Esophagus muscularis mucosa (tissue), 4 donors: ENCODE measurements at regions not wholly inside any gene's neighbourhood (a gene's known extent, or its start where the extent isn't known, plus 50 kb on each side); places are given as distances from the start of the nearest gene placed in this dataset.

Source experiments
- DNase-seq: peaks from one replicate; pipeline ENCODE4 v3.0.0-alpha.2; 2017; ENCODE audit errors: extremely low spot score
- H3K27ac ChIP-seq, 4 donors: fragments of 200-600 bp; sonication (generic); replicated peaks in 1 of 4; 1 replicate in 3 of 4; 2 replicates in 1 of 4; pipeline ENCODE4 v1.5.1; 2016 to 2019; ENCODE audit warnings: mild to moderate bottlenecking in 1 of 4
- H3K27me3 ChIP-seq, 4 donors: fragments of 200-600 bp; sonication (generic); one replicate each; pipeline versions ENCODE4 v1.5.1 to v1.6.0; 2016 to 2019
- H3K36me3 ChIP-seq, 4 donors: fragments of 200-600 bp; sonication (generic); one replicate each; pipeline ENCODE4 v1.5.1; 2016 to 2019
- H3K4me1 ChIP-seq, 4 donors: fragments of 200-600 bp; sonication (generic); one replicate each; pipeline ENCODE4 v1.5.1; 2016 to 2019
- H3K4me3 ChIP-seq, 4 donors: fragments of 200-600 bp; sonication (generic); 1 replicate in 2 of 4; 2 replicates in 2 of 4; pipeline ENCODE4 v1.5.1; 2016 to 2019; ENCODE audit warnings: mild to moderate bottlenecking in 4 of 4, moderate library complexity in 1 of 4
- H3K9me3 ChIP-seq, 4 donors: fragments of 200-600 bp; sonication (generic); 1 replicate in 3 of 4; 2 replicates in 1 of 4; pipeline ENCODE4 v1.5.1; 2016 to 2019
- CTCF ChIP-seq, 3 experiments: fragments of 200-600 bp in 2 of 3; fragments of 450-650 bp in 1 of 3; sonication (generic) in 2 of 3; IDR thresholded peaks; one replicate each; pipeline ENCODE4 v1.5.1; 2017 to 2019; ENCODE audit warnings: antibody characterized with exemption in 3 of 3, mild to moderate bottlenecking in 2 of 3, moderate library complexity in 1 of 3
- EP300 ChIP-seq: sonication (generic); formaldehyde crosslinking; IDR thresholded peaks from one replicate; pipeline ENCODE4 v1.6.1; 2017; ENCODE audit warnings: antibody characterized with exemption
- POLR2A ChIP-seq: fragments of 450-650 bp; IDR thresholded peaks from one replicate; pipeline ENCODE4 v1.6.1; 2017; ENCODE audit warnings: antibody characterized with exemption, moderate library complexity, mild to moderate bottlenecking, low read depth
- POLR2AphosphoS5 ChIP-seq, 2 donors: sonication (generic); formaldehyde crosslinking; IDR thresholded peaks; one replicate each; pipeline ENCODE4 v1.6.1; 2017; ENCODE audit warnings: antibody characterized with exemption in 2 of 2
- WGBS: methylation state at CpG from one replicate; pipeline ENCODE4 v1.1.5; 2018; 5-methylcytosine and 5-hydroxymethylcytosine counted together
- intact Hi-C: fragments of 100-400 bp; cut with DNase I; formaldehyde crosslinking; loops from one replicate; pipeline ENCODE4 v1.15.1; 2023

DNA sequence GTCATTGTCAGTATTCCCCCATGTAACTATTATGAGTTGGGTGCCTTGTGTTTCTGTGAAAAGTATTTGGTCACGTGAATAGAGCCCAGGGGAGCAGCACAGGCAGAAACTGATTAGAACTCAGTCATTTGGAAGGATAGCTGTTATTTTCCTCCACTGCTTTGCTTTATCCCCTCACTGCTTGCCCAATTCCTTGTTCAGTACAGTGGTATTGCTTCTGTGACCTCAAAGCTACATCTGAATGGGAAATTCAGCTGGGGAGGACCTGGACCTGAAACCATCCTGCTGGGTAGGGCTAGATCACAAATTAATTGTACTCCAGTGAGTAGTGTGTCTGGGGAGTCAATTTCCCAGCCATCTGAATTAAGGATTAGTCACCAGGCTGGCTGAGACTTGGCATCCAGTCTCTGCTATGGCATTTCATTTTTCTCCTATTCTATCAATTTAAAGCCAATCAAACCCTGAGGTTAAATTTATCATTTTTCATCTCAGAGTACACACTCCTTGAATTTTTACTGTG lies 1231.6 kb upstream of the GYPC start:
- no peaks in the 10 kb centered on the region for H3K27me3 ChIP-seq
- WGBS, result 79% methylated on average over 1 of the region's 1 CpG
- no peaks in the 10 kb centered on the region for H3K9me3 ChIP-seq
- H3K4me1 ChIP-seq, result no peaks in the 10 kb centered on the region
- intact Hi-C loops, result no loop called here
- no peak for DNase-seq
- TF ChIP-seq CTCF (IDR thresholded peaks at IDR 0.05), result no peak
- no peak for TF ChIP-seq POLR2A
- TF ChIP-seq POLR2AphosphoS5 (IDR thresholded peaks at IDR 0.05), result no peak
- no peak for TF ChIP-seq EP300
- H3K27ac ChIP-seq, result no peak overlapping the region
- no peak overlapping the region for H3K4me3 ChIP-seq
- H3K36me3 ChIP-seq, result no peaks in the 10 kb centered on the region

GRCh38 chr2:125427721-125428315 lies 1228.1 kb upstream of the GYPC start:
- no peak for DNase-seq
- no peaks in the 10 kb centered on the region for H3K36me3 ChIP-seq
- WGBS, result 11% methylated on average over 1 of the region's 1 CpG
- H3K4me1 ChIP-seq, result no peaks in the 10 kb centered on the region
- H3K4me3 ChIP-seq, result no peak overlapping the region
- no peak overlapping the region for H3K27ac ChIP-seq
- H3K9me3 ChIP-seq, result no peaks in the 10 kb centered on the region
- intact Hi-C loops, result no loop called here
- no peaks in the 10 kb centered on the region for H3K27me3 ChIP-seq
- TF ChIP-seq EP300 (no peak), CTCF (IDR thresholded peaks at IDR 0.05) (no peak), POLR2A (no peak), POLR2AphosphoS5 (IDR thresholded peaks at IDR 0.05) (no peak)

DNA sequence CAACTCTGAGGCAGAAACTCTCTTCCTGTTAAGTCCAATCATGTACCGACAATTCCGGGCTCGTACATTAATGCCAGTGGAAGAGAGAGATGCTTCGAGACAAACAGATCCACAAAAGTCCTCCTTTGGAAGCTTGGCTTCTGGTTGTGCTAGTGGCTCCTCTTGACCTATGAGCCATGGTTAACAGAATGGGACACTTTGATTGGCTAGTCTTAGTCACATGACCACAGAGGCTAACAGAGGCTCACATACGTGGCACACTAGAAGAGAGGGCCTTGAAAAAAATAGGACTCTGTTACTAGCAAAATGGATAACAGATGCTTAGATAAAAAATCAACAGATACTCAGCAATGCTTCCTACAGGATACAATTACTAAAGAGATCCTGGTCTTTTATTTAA lies 1211.9 kb upstream of the GYPC start:
- Histone ChIP-seq H3K9me3 (no peaks in the 10 kb centered on the region), H3K27ac (no peak overlapping the region), H3K27me3 (no peaks in the 10 kb centered on the region), H3K4me1 (no peaks in the 10 kb centered on the region), H3K4me3 (no peak overlapping the region), H3K36me3 (no peaks in the 10 kb centered on the region)
- intact Hi-C loops, result no loop called here
- TF ChIP-seq POLR2AphosphoS5 (IDR thresholded peaks at IDR 0.05), result no peak
- no peak for TF ChIP-seq CTCF (IDR thresholded peaks at IDR 0.05)
- no peak for TF ChIP-seq POLR2A
- TF ChIP-seq EP300, result no peak
- 87% methylated on average over 5 of the region's 5 CpGs for WGBS
- DNase-seq, result no peak

GRCh38 chr2:125445495-125445894 lies 1210.5 kb upstream of the GYPC start:
- Histone ChIP-seq H3K27me3 (no peaks in the 10 kb centered on the region), H3K4me1 (no peaks in the 10 kb centered on the region), H3K27ac (no peak overlapping the region), H3K36me3 (no peaks in the 10 kb centered on the region), H3K4me3 (no peak overlapping the region), H3K9me3 (no peaks in the 10 kb centered on the region)
- TF ChIP-seq POLR2A (no peak), EP300 (no peak)
- intact Hi-C loops, result no loop called here
- DNase-seq, result no peak

GRCh38 chr2:125450092-125450491 lies 1205.9 kb upstream of the GYPC start:
- no peaks in the 10 kb centered on the region for H3K4me1 ChIP-seq
- intact Hi-C loops, result no loop called here
- no peaks in the 10 kb centered on the region for H3K27me3 ChIP-seq
- TF ChIP-seq POLR2A, result no peak
- TF ChIP-seq EP300, result no peak
- DNase-seq, result no peak
- 85% methylated on average over 4 of the region's 4 CpGs for WGBS
- H3K9me3 ChIP-seq, result no peaks in the 10 kb centered on the region
- no peak overlapping the region for H3K4me3 ChIP-seq
- H3K27ac ChIP-seq, result no peak overlapping the region
- H3K36me3 ChIP-seq, result no peaks in the 10 kb centered on the region

GRCh38 chr2:125455110-125455509 lies 1200.8 kb upstream of the GYPC start:
- intact Hi-C loops, result no loop called here
- WGBS, result 70% methylated on average over 1 of the region's 1 CpG
- no peak for TF ChIP-seq POLR2A
- TF ChIP-seq POLR2AphosphoS5 (IDR thresholded peaks at IDR 0.05), result no peak
- TF ChIP-seq CTCF (IDR thresholded peaks at IDR 0.05), result no peak
- no peak for TF ChIP-seq EP300

More at GRCh38 chr2:125455110-125455509, 1200.8 kb upstream of the GYPC start:
- Histone ChIP-seq H3K4me3 (no peak overlapping the region), H3K27me3 (no peaks in the 10 kb centered on the region), H3K4me1 (no peaks in the 10 kb centered on the region), H3K36me3 (no peaks in the 10 kb centered on the region), H3K27ac (no peak overlapping the region), H3K9me3 (no peaks in the 10 kb centered on the region)
- DNase-seq, result no peak
